Tibial nerve (tissue), 4 donors: ENCODE measurements at regions not wholly inside any gene's neighbourhood (a gene's known extent, or its start where the extent isn't known, plus 50 kb on each side); places are given as distances from the start of the nearest gene placed in this dataset.

Experiments used
- CTCF ChIP-seq, 5 experiments: fragments of 200-600 bp in 3 of 5; fragments of 450-650 bp in 2 of 5; sonication (generic) in 3 of 5; IDR thresholded peaks; one replicate each; pipeline ENCODE4 v1.5.1; 2016 to 2019; ENCODE audit warnings: antibody characterized with exemption in 5 of 5, mild to moderate bottlenecking in 3 of 5, moderate library complexity in 2 of 5
- EP300 ChIP-seq, 2 donors: sonication (generic); formaldehyde crosslinking; IDR thresholded peaks; one replicate each; pipeline ENCODE4 v1.6.1; 2017; ENCODE audit warnings: antibody characterized with exemption in 2 of 2, mild to moderate bottlenecking in 1 of 2
- POLR2A ChIP-seq, 2 donors: fragments of 450-650 bp; IDR thresholded peaks; one replicate each; pipeline ENCODE4 v1.6.1; 2017; ENCODE audit warnings: antibody characterized with exemption in 2 of 2, mild to moderate bottlenecking in 2 of 2, moderate library complexity in 2 of 2

- TF ChIP-seq CTCF (IDR thresholded peaks at IDR 0.05) (no peak), POLR2A (IDR thresholded peaks at IDR 0.05) (no peak), EP300 (IDR thresholded peaks at IDR 0.05) (no peak)
Measured at GRCh38 chr17:69945698-69946185, 129.3 kb upstream of the KCNJ16 start.
